A673 (cell line): ENCODE measurements at regions not wholly inside any gene's neighbourhood (a gene's known extent, or its start where the extent isn't known, plus 50 kb on each side); places are given as distances from the start of the nearest gene placed in this dataset.

Experiments
- BruUV-seq: library from RNA; stranded (reverse); fragments of 400-500 nt; replicated peaks from 2 replicates; lab custom pipeline; 2021; lab: Mats Ljungman, UMichigan
- CTCF ChIA-PET: fragments of 300-600 bp; sonication (Branson Sonifier 250); formaldehyde crosslinking; loops from one replicate; lab custom pipeline; 2022; ENCODE audit warnings: antibody characterized with exemption; lab: Charles Lee
- POLR2A ChIA-PET: fragments of 300-600 bp; sonication (Branson Sonifier 250); formaldehyde crosslinking; loops from one replicate; lab custom pipeline; 2022; ENCODE audit warnings: antibody characterized with exemption; ENCODE audit not compliant: low non-redundant PET; lab: Charles Lee
- DNase-seq: peaks from one replicate; pipeline ENCODE4 v3.0.0-alpha.2; 2015; ENCODE audit warnings: low spot score
- H3K27ac ChIP-seq: fragments of 200-600 bp; sonication (generic); 2 replicates; pipeline ENCODE4 v1.5.1; 2016; ENCODE audit warnings: mixed run types, low read depth, mild to moderate bottlenecking, mixed read lengths, antibody characterized with exemption, low read length; ENCODE audit not compliant: poor library complexity, severe bottlenecking
- H3K27me3 ChIP-seq: fragments of 200-600 bp; sonication (generic); replicated peaks from 2 replicates; pipeline ENCODE4 v1.6.1; 2017; ENCODE audit warnings: mixed run types, low read depth, mild to moderate bottlenecking, mixed read lengths, antibody characterized with exemption, low read length; ENCODE audit not compliant: insufficient read depth, poor library complexity
- H3K36me3 ChIP-seq: fragments of 200-600 bp; sonication (generic); 2 replicates; pipeline ENCODE4 v1.6.1; 2016; ENCODE audit warnings: mixed run types, mild to moderate bottlenecking, mixed read lengths, antibody characterized with exemption, low read length; ENCODE audit not compliant: insufficient read depth, poor library complexity, severe bottlenecking
- H3K4me1 ChIP-seq: fragments of 200-600 bp; sonication (generic); 2 replicates; pipeline ENCODE4 v1.6.1; 2017; ENCODE audit warnings: mixed run types, mild to moderate bottlenecking, mixed read lengths, antibody characterized with exemption, low read length; ENCODE audit not compliant: insufficient read depth, poor library complexity, severe bottlenecking
- H3K4me3 ChIP-seq: fragments of 200-600 bp; sonication (generic); 2 replicates; pipeline ENCODE4 v1.5.1; 2016; ENCODE audit warnings: low read depth, mixed run types, mild to moderate bottlenecking, mixed read lengths, low read length; ENCODE audit not compliant: poor library complexity, severe bottlenecking
- H3K9me3 ChIP-seq: fragments of 200-600 bp; sonication (generic); 2 replicates; pipeline ENCODE4 v1.6.1; 2016; ENCODE audit warnings: mixed run types, low read depth, mild to moderate bottlenecking, mixed read lengths, antibody characterized with exemption, low read length; ENCODE audit not compliant: poor library complexity, severe bottlenecking
- EZH2 ChIP-seq: fragments of 200-600 bp; sonication (generic); IDR thresholded peaks from 2 replicates; pipeline ENCODE4 v1.6.1; 2017; ENCODE audit warnings: borderline replicate concordance, low read depth, mild to moderate bottlenecking, mixed read lengths, antibody characterized with exemption, low read length; ENCODE audit not compliant: poor library complexity, severe bottlenecking
- intact Hi-C: fragments of 100-400 bp; cut with micrococcal nuclease; formaldehyde crosslinking; loops from one replicate; pipeline ENCODE4 v1.10.0; 2022; ENCODE audit not compliant: unreplicated experiment
- TF ChIP-seq, protein P1 (sequence below): fragments of 300-800, 200-600 bp; sonication (generic); conservative IDR thresholded peaks from 2 replicates; pipeline ENCODE4 v1.5.1; 2017; ENCODE audit warnings: low read depth, mild to moderate bottlenecking, antibody characterized with exemption, low read length, moderate library complexity, mixed read lengths

DNA sequence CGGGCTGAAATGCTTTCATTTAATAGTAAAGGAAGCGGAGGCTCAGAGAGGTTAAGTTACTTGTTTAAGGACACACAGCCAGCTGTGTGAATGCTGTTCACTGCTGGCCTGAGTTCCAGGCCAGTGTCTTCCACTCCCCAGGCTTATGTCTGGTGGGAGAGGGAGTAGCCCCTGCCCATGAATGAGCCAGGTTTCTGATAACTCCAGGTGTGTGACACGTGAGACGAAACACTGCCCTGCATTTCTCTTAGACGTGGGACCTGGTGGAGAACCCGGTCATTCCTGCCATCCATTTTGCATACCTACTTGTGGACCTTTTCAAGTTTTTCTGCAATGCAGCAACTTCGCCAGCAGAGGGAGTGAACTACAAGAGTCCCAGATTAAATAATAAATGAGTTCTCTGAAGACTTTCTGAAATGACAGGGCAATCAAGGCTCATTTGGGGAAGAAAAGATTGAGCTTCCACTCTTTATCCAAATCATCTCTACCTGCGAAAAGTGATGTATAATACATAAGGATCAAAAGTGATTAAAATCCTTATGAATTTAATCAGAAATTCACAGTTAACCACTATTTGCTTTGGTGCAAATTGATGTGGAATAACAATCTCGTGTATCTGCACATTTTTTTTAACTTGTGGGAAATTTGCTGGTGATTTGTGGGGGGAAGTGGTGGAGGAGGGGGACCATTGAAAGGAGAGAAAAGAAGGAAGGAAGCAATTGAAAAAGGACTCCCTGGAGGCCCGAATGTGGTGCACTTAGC, 79.4 kb upstream of the ASB18 start:
- TF ChIP-seq, protein P1, sequence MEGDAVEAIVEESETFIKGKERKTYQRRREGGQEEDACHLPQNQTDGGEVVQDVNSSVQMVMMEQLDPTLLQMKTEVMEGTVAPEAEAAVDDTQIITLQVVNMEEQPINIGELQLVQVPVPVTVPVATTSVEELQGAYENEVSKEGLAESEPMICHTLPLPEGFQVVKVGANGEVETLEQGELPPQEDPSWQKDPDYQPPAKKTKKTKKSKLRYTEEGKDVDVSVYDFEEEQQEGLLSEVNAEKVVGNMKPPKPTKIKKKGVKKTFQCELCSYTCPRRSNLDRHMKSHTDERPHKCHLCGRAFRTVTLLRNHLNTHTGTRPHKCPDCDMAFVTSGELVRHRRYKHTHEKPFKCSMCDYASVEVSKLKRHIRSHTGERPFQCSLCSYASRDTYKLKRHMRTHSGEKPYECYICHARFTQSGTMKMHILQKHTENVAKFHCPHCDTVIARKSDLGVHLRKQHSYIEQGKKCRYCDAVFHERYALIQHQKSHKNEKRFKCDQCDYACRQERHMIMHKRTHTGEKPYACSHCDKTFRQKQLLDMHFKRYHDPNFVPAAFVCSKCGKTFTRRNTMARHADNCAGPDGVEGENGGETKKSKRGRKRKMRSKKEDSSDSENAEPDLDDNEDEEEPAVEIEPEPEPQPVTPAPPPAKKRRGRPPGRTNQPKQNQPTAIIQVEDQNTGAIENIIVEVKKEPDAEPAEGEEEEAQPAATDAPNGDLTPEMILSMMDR = peak; percentile 83
- no peak for TF ChIP-seq EZH2
- CTCF ChIA-PET = no interaction called here
- intact Hi-C loops = no loop called here
- POLR2A ChIA-PET = no interaction called here
- H3K4me1 ChIP-seq = no peaks in the 10 kb centered on the region
- no peak overlapping the region for H3K27ac ChIP-seq
- BruUV-seq = no TSS peak
- DNase-seq = peak; percentile 74
- peaks cover 23% of the 10 kb centered on the region for H3K27me3 ChIP-seq
- H3K36me3 ChIP-seq = no peaks in the 10 kb centered on the region
- no peak overlapping the region for H3K4me3 ChIP-seq
- no peaks in the 10 kb centered on the region for H3K9me3 ChIP-seq

DNA sequence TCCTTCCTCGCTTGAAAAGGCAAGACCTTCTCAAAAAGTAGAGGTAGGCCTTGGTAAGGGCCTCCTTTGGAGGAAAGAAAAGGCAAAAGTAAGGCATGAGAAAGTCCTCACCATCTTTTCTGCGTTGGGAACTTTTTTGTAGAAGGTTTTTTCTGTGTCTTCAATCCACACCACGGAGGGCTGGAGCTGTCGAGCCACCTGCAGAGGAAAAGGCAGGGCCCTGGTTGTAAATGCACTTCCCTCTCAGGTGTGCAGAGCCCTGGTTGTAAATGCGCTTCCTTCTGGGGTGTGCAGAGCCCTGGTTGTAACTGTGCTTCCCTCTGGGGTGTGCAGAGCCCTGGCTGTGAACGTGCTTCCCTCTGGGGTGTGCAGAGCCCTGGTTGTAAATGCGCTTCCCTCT, 80.2 kb upstream of the ASB18 start:
- H3K4me3 ChIP-seq = no peak overlapping the region
- H3K27ac ChIP-seq = no peak overlapping the region
- no peaks in the 10 kb centered on the region for H3K9me3 ChIP-seq
- intact Hi-C loops = no loop called here
- POLR2A ChIA-PET = no interaction called here
- H3K36me3 ChIP-seq = no peaks in the 10 kb centered on the region
- no peaks in the 10 kb centered on the region for H3K4me1 ChIP-seq
- no peak for DNase-seq
- peaks cover 24% of the 10 kb centered on the region for H3K27me3 ChIP-seq
- BruUV-seq = no TSS peak
- CTCF ChIA-PET = no interaction called here
- TF ChIP-seq, protein P1 = no peak
- TF ChIP-seq EZH2 = no peak

DNA sequence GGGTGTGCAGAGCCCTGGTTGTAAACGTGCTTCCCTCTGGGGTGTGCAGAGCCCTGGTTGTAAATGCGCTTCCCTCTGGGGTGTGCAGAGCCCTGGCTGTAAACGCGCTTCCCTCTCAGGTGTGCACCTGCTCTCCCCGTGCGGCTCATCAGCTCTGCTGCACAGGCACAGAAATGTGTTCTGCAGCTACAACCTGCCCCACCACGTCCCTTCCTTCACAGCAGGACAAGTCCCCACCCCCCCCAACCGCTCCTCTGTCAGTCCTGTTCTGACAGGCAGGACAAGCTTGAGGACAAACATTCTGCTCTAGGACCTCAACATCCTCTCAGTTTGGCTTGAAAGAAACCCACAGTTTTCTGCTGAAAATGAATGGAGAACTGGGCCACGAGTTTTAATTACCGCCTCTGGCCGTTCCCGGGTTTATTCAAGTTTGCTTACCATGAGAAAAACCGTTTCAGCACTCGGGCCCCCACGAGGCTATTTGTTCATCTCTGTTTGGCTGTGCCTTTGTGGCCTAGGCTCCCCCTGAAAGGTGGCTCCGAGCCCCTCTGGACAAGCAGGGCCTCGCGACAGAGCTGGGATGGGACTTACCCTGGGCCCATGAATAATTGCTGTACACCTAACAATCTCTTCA, 81.0 kb upstream of the ASB18 start:
- TF ChIP-seq EZH2 = no peak
- TF ChIP-seq, protein P1 = no peak
- ChIA-PET POLR2A (no interaction called here), CTCF (no interaction called here)
- BruUV-seq = no TSS peak
- no peak for DNase-seq
- intact Hi-C loops = no loop called here
- Histone ChIP-seq H3K9me3 (no peaks in the 10 kb centered on the region), H3K4me1 (no peaks in the 10 kb centered on the region), H3K27ac (no peak overlapping the region), H3K27me3 (peaks cover 26% of the 10 kb centered on the region), H3K4me3 (no peak overlapping the region), H3K36me3 (no peaks in the 10 kb centered on the region)
